Muscle layer of colon (tissue), 2 donors: ENCODE measurements at regions not wholly inside any gene's neighbourhood (a gene's known extent, or its start where the extent isn't known, plus 50 kb on each side); places are given as distances from the start of the nearest gene placed in this dataset.

ENCODE experiments used
- H3K27ac ChIP-seq: one replicate; pipeline ENCODE4 v1.7.0; 2013; ENCODE audit warnings: low read depth, mild to moderate bottlenecking, low read length, moderate library complexity
- H3K27me3 ChIP-seq, 2 donors: one replicate each; pipeline ENCODE4 v1.7.0; 2013; ENCODE audit warnings: low read length in 2 of 2, mild to moderate bottlenecking in 2 of 2; ENCODE audit not compliant: insufficient read depth in 2 of 2, control insufficient read depth in 1 of 2
- H3K36me3 ChIP-seq: one replicate; pipeline ENCODE4 v1.7.0; 2013; ENCODE audit warnings: mild to moderate bottlenecking, low read length; ENCODE audit not compliant: insufficient read depth
- H3K4me1 ChIP-seq: one replicate; pipeline ENCODE4 v1.7.0; 2013; ENCODE audit warnings: mild to moderate bottlenecking, low read length; ENCODE audit not compliant: insufficient read depth
- H3K4me3 ChIP-seq, 2 donors: one replicate each; pipeline ENCODE4 v1.7.0; 2013; ENCODE audit warnings: low read length in 2 of 2, low read depth in 1 of 2, mild to moderate bottlenecking in 1 of 2, moderate library complexity in 1 of 2
- H3K9ac ChIP-seq: one replicate; pipeline ENCODE4 v1.7.0; 2013; ENCODE audit warnings: low read length
- H3K9me3 ChIP-seq: one replicate; pipeline ENCODE4 v1.7.0; 2013; ENCODE audit warnings: mild to moderate bottlenecking, low read length
- donor health status: abdominal sarcoma.
- donor health status: Adenocarcinoma of cecum.

DNA sequence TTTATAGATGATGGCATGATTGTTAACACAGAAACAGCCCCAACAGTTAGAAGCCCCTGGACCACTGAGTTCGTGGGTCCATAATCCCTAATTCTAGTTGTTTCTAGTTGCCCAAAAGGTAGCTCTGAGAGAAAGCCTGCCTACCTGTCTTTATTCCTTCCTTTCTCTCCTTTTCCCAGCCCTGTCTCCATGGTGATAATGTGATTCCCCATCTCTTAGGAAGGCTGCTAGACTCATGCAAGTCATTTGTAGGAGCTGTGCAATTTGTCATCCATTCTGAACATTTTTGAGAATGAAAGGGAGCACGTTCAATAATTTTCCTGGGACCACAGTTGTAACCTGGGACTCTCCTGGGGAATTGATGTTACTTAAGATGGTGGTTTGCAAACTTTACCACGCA is 183.4 kb downstream of the EMX2 start:
- H3K9me3 ChIP-seq: no peaks in the 10 kb centered on the region
- no peak overlapping the region for H3K27ac ChIP-seq
- H3K9ac ChIP-seq: no peak overlapping the region
- no peaks in the 10 kb centered on the region for H3K36me3 ChIP-seq
- H3K4me3 ChIP-seq: no peak overlapping the region
- no peaks in the 10 kb centered on the region for H3K27me3 ChIP-seq
- H3K4me1 ChIP-seq: no peaks in the 10 kb centered on the region

DNA sequence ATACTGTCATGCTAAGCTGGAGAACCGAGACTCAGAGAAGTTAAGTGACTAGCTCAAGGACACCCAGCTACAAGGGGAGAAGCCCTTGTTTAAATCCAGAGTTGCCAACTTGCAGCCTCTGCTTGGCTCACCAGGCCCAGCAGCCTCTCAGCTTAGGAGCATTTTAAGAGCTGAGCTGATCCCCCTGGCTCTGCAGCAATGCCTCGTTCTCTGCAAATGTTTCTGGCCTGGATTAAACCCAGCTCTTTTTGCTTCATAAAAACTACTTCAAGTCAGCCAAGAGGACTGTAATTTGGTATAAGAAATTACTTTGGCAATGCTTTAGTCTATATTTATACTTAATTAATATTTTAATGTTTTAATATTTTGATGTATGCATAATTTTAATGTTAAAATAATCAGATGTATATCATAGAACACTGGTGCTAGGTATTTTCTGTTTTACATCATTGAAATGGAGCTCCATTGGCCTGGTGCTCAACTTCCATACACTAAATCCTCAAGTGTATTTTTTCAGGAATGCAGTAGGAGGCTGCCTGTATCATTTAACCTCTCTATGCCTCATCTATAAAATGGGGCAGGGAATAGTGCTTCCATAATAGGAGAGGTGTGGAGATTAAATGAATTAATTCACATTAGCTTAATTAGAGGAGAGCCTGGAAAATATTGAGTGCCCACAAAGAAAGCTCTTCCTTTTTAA is 184.2 kb downstream of the EMX2 start:
- no peak overlapping the region for H3K9ac ChIP-seq

DNA sequence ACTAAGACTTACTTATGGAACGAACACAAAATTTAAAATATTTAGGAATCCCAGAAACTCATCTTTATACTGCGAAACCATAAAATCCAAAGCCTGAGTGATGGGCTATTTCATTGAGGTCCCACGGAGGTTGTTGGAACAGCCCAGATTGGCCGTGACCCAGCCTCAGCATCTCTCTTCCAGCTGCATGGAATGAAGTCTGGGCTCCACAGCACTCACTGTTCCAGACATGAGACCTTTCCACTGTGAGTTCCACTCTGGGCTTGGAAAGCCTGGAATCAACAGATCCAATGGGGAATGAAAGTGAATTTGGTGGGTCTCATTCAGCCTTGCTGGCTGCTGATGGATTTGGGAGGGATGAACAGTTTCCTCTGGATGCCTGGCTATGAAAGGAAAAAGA is 184.9 kb downstream of the EMX2 start:
- no peak overlapping the region for H3K9ac ChIP-seq
- H3K36me3 ChIP-seq: no peaks in the 10 kb centered on the region
- H3K4me3 ChIP-seq: no peak overlapping the region
- H3K4me1 ChIP-seq: no peaks in the 10 kb centered on the region
- no peaks in the 10 kb centered on the region for H3K9me3 ChIP-seq
- H3K27ac ChIP-seq: no peak overlapping the region
- peaks cover 0 to 6% of the 10 kb centered on the region in 2 donors for H3K27me3 ChIP-seq

More for the DNA sequence above, 184.2 kb downstream of the EMX2 start:
- Histone ChIP-seq H3K4me1 (no peaks in the 10 kb centered on the region), H3K4me3 (no peak overlapping the region), H3K27ac (no peak overlapping the region), H3K36me3 (no peaks in the 10 kb centered on the region), H3K27me3 (peaks cover 0 to 6% of the 10 kb centered on the region in 2 donors), H3K9me3 (no peaks in the 10 kb centered on the region)

DNA sequence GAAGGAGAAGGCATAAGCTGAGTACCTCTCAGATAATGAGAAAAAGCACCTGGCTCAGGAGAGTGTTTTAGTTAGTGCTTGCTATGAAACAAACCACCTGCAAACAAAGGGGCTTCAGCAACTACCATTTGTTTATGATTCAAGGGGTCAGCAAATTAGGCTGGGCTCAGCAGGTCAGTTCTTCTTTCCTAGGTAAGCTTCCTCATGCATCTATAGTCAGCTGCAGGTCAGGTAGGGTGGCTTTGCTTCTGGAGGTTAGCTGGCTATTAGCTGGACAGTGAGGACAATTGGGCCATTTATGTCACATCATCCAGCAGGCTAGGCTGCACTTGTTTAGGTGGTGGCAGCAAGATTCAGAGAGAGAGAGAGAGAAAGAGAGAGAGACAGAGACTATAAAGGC is 185.5 kb downstream of the EMX2 start:
- Histone ChIP-seq H3K9ac (no peak overlapping the region), H3K36me3 (no peaks in the 10 kb centered on the region), H3K4me3 (no peak overlapping the region), H3K27ac (no peak overlapping the region), H3K4me1 (no peaks in the 10 kb centered on the region), H3K27me3 (peaks cover 0 to 6% of the 10 kb centered on the region in 2 donors), H3K9me3 (no peaks in the 10 kb centered on the region)

DNA sequence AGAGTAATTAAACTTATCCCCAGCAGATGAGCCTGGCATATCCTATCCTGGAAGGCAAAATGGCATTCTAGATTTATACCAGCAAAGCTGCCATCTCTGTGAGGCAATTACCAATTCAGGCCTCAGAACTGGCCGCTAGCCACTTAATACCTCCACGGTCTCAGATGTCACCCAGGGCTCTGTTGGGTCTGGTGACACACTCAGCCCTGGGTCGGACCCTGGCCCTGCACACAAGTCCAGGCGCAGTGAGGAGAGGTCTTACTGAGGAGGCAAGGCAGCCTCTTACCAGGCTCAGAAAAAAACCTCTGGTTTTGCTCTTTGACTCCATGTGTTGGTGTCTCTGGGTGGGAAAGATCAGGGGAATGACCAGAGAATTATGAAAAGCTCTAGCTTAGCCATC is 186.6 kb downstream of the EMX2 start:
- Histone ChIP-seq H3K9me3 (no peaks in the 10 kb centered on the region), H3K36me3 (no peaks in the 10 kb centered on the region), H3K4me1 (no peaks in the 10 kb centered on the region), H3K27me3 (peaks cover 0 to 8% of the 10 kb centered on the region in 2 donors), H3K9ac (no peak overlapping the region), H3K4me3 (no peak overlapping the region), H3K27ac (no peak overlapping the region)

DNA sequence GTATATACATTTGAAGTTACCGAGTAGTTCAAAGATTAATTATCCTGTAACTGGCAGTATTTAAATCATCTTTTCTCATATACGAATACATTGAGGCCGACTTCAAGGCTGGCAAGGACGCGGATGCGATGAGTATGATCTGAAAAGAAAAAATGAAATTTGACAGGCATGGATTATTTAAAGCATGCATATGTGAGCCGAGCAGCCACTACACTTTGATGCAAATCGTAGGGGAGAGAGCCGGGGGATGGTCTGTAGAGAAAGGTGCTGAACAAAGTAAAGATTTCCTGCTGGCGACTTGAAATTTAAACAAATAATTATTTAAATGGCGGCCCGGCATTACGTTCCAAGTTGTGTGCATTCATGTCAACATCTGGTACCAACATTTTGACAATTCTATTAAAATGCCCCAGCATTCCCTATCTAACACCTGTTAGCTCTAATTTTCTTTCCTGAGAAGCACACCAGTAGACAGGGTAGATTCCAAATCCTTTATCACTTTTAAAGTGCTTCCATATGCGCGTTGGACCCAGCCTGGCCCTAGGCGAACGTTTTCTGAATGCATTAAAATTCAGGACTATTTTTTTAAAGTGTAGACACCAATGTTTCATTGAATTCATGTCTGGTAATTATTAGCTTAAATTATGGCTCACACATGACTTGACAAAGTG is 188.7 kb downstream of the EMX2 start:
- H3K4me3 ChIP-seq: no peak overlapping the region
- H3K36me3 ChIP-seq: no peaks in the 10 kb centered on the region
- H3K9me3 ChIP-seq: no peaks in the 10 kb centered on the region
- H3K9ac ChIP-seq: no peak overlapping the region
- no peak overlapping the region for H3K27ac ChIP-seq
- H3K27me3 ChIP-seq: peaks cover 6 to 20% of the 10 kb centered on the region in 2 donors
- no peaks in the 10 kb centered on the region for H3K4me1 ChIP-seq

DNA sequence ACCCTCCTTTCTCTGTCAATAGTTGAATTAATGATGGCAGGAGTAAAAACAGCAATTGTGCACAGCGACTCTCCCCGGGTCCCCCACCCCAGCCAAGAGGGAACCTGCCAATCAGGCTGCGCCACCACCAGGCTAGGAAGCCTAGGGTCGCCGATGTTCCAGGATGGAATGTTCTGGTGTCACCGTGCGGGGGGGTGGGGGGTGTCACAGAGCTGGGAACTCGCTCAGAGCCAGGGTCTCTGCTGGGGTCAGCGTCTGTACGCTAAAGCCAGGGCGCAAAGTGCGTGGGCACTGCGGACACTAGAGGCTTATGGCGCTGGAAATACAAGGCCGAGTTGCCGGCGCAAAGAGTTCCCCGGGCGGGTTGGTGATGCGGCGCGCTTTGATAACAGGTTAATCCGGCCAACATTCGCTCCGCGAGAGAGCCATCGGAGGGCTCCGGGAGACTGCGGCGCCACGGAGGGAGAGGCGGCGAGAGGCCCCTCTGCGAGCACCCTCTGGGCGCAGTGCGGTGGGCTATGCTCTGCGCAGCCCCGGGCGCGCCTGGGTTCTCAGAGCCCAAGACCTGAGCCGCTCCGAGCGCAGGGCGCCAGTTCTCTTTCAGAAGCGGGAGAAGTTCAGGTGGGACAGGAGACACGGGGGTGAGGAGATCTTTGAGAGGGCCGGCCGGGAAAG is 192.3 kb downstream of the EMX2 start:
- Histone ChIP-seq H3K4me3 (no peak overlapping the region), H3K4me1 (no peaks in the 10 kb centered on the region), H3K27me3 (peaks cover 6 to 20% of the 10 kb centered on the region in 2 donors), H3K9ac (no peak overlapping the region), H3K27ac (no peak overlapping the region), H3K36me3 (no peaks in the 10 kb centered on the region), H3K9me3 (no peaks in the 10 kb centered on the region)

DNA sequence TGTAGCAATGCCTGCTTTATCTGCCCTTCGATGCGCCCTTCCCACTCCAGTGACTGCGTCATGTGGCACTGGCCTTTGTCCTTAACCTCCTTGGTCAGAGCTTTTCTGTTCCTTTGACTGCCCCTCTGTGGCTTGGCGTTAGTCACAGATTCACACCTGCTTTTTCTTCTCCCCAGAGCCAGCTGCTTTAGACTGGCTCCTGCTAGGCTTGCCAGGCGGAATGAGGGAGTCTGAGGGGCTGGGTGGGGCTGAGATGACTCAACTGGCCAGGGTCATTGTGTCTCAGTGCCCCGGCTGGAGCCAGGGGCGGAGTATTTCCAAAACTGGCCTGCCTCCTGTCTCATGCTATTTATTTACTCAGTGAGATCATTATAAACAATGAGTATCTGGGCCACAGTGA is 194.1 kb downstream of the EMX2 start:
- no peaks in the 10 kb centered on the region for H3K4me1 ChIP-seq
- H3K27me3 ChIP-seq: peaks cover 6 to 15% of the 10 kb centered on the region in 2 donors
- H3K4me3 ChIP-seq: no peak overlapping the region
- H3K27ac ChIP-seq: no peak overlapping the region
- H3K9ac ChIP-seq: no peak overlapping the region
- no peaks in the 10 kb centered on the region for H3K9me3 ChIP-seq
- no peaks in the 10 kb centered on the region for H3K36me3 ChIP-seq

DNA sequence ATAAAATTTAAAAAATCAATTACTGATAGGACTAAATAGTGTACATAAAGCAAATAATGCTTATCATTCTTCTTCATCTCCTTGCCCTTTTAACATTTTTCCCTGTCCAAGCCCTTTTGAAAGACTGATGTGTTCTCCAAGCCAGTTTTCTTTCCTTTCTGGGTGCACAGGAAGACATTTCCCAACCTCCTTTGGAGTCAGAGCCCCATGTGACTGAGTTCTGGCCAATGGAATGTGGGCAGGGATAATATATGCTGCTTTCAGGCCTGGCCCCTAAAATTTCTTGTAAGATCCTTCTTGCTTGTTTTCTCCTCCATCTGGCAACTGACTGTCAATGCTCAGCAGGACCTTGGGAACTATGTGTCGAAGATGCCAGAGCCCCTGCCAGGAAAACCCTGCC is 197.5 kb downstream of the EMX2 start:
- H3K36me3 ChIP-seq: no peaks in the 10 kb centered on the region
- H3K27ac ChIP-seq: no peak overlapping the region
- no peaks in the 10 kb centered on the region for H3K9me3 ChIP-seq
- no peak overlapping the region for H3K4me3 ChIP-seq
- H3K27me3 ChIP-seq: peaks cover 3 to 6% of the 10 kb centered on the region in 2 donors
- H3K4me1 ChIP-seq: no peaks in the 10 kb centered on the region
- no peak overlapping the region for H3K9ac ChIP-seq

DNA sequence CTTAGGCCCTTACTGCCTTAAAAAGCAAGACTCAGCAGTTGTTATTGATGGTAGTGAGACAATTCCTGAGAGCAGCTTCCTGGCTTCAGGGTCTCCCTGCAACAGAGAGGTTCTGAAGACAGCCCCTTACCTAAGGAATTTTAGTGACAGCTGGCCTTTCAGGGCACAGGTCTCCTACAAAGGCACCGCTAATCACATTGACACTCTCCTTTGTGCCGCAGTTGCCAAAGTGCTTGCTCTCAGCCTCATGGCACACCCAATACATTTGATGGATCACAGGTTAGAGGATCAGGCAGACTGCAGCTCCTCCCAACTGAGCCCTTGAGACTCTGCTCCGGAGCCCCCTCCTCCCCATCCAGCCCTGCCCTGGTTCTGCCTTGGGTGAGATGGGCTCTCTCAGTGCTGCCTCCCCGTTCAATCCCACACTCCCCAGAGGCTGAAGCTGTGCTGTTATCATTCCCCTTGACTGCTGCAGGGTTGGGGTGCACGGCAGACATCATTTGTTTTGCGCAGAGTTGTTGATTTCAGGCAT is 198.2 kb downstream of the EMX2 start:
- Histone ChIP-seq H3K27me3 (peaks cover 0 to 2% of the 10 kb centered on the region in 2 donors), H3K9ac (no peak overlapping the region), H3K27ac (no peak overlapping the region), H3K36me3 (no peaks in the 10 kb centered on the region), H3K4me3 (no peak overlapping the region), H3K4me1 (no peaks in the 10 kb centered on the region), H3K9me3 (no peaks in the 10 kb centered on the region)

DNA sequence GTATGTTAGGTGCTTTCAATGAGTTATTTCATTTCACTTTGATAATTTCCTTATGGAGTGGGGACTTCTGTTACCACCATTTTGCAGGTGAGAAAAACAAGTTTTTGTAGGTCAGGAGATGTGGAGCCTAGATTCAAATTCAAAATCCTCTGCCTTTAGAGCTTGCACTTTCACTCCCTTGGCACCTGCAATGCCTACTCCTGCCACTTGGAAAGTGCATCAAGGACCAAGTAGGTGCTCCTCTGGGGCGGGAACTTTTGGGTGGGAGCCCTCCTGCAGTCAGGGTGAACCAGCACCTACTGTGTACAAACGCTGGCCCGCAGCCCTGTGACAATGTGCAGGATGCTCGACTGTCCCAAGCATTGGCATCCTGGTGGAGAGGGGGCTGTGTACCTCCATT is 199.0 kb downstream of the EMX2 start:
- H3K9me3 ChIP-seq: no peaks in the 10 kb centered on the region
- no peak overlapping the region for H3K27ac ChIP-seq
- H3K4me3 ChIP-seq: no peak overlapping the region
- no peaks in the 10 kb centered on the region for H3K27me3 ChIP-seq
- H3K9ac ChIP-seq: no peak overlapping the region
- H3K36me3 ChIP-seq: no peaks in the 10 kb centered on the region
- no peaks in the 10 kb centered on the region for H3K4me1 ChIP-seq
